ENCODE measurements at regions not wholly inside any gene's neighbourhood (a gene's known extent, or its start where the extent isn't known, plus 50 kb on each side); places are given as distances from the start of the nearest gene placed in this dataset.
"Not testable (repeated sequence)": the region's sequence is repeated elsewhere in the genome, so short reads cannot be mapped to it uniquely, and the experiment has no call there.

GRCh38 chr2:240255811-240256703, 115.6 kb upstream of the OTOS start:
- DNase-seq = no peak

- no peak for DNase-seq
Observed at GRCh38 chr2:240256704-240257637, 116.5 kb upstream of the OTOS start.

- no peak for DNase-seq
Observed at GRCh38 chr2:240257940-240258580, 117.6 kb upstream of the OTOS start.

GRCh38 chr2:240258685-240259084, 118.2 kb upstream of the OTOS start:
- DNase-seq = no peak

- DNase-seq = no peak
Observed at GRCh38 chr2:240259201-240259923, 118.9 kb upstream of the OTOS start.

- DNase-seq = no peak
Observed at GRCh38 chr2:240259924-240260529, 119.6 kb upstream of the OTOS start.

- no peak for DNase-seq
Observed at GRCh38 chr2:240260664-240261063, 120.2 kb upstream of the OTOS start.

- not testable (repeated sequence) for DNase-seq
Observed at GRCh38 chr2:240262578-240262977, 122.1 kb upstream of the OTOS start.

- no peak for DNase-seq
Observed at GRCh38 chr2:240269380-240269779, 128.9 kb upstream of the OTOS start.

GRCh38 chr2:240269886-240270285, 129.4 kb upstream of the OTOS start:
- DNase-seq = no peak

GRCh38 chr2:240271716-240272341, 131.4 kb upstream of the OTOS start:
- no peak for DNase-seq

GRCh38 chr2:240275386-240275785, 134.9 kb upstream of the OTOS start:
- DNase-seq = no peak

GRCh38 chr2:240277073-240277806, 136.8 kb upstream of the OTOS start:
- DNase-seq = no peak

GRCh38 chr2:240277807-240278522, 137.5 kb upstream of the OTOS start:
- no peak for DNase-seq

- DNase-seq = no peak
Observed at GRCh38 chr2:240278661-240279060, 138.2 kb upstream of the OTOS start.

GRCh38 chr2:240280621-240281020, 140.2 kb upstream of the OTOS start:
- no peak for DNase-seq

GRCh38 chr2:240284503-240285259, 144.2 kb upstream of the OTOS start:
- DNase-seq = no peak

GRCh38 chr2:240285725-240286124, 145.3 kb upstream of the OTOS start:
- DNase-seq = no peak

- DNase-seq = no peak
Observed at GRCh38 chr2:240286596-240286995, 146.1 kb upstream of the OTOS start.

All from NCI-H187 (cell line).